Upper lobe of left lung (tissue), 4 donors: ENCODE measurements at regions not wholly inside any gene's neighbourhood (a gene's known extent, or its start where the extent isn't known, plus 50 kb on each side); places are given as distances from the start of the nearest gene placed in this dataset.

Source experiments
- POLR2AphosphoS5 ChIP-seq, 2 donors: sonication (generic); formaldehyde crosslinking; IDR thresholded peaks; one replicate each; pipeline ENCODE4 v1.5.1; 2017; ENCODE audit warnings: antibody characterized with exemption in 2 of 2
- TF ChIP-seq, protein P1 (sequence below), 6 experiments: fragments of 450-650 bp in 4 of 6; fragments of 200-600 bp in 2 of 6; sonication (generic) in 2 of 6; IDR thresholded peaks; one replicate each; pipeline ENCODE4 v1.5.1; 2016 to 2019; ENCODE audit warnings: antibody characterized with exemption in 6 of 6

DNA sequence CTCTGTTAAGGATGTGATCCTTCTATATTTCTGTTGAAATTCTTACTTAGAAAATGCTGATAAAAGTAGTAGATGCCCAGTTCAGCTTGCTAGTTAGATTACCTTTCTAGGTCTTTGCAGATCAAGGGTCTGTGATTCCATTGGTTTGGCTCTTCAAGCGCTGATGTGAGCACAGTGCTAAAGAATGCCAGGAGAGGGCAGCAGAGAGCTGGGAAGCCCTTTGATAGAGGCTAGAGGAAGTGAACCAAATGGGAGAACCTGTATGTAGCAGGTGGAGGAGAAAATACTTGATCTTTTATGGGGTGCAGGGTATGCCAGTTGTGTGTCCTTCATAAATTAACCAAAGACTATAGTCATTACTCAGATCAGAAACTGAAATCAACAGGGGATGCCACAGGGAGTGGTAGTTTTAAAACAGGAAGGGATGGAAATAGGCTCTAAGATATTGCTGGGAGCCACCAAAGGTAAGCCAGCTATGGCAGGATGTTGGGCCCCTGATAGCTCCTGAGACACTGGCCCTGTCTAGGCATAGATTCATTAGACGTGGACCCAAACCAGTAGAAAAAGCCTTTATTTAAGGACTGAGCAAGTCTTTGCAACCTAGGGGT is 677.4 kb downstream of the SQOR start:
- TF ChIP-seq, protein P1, sequence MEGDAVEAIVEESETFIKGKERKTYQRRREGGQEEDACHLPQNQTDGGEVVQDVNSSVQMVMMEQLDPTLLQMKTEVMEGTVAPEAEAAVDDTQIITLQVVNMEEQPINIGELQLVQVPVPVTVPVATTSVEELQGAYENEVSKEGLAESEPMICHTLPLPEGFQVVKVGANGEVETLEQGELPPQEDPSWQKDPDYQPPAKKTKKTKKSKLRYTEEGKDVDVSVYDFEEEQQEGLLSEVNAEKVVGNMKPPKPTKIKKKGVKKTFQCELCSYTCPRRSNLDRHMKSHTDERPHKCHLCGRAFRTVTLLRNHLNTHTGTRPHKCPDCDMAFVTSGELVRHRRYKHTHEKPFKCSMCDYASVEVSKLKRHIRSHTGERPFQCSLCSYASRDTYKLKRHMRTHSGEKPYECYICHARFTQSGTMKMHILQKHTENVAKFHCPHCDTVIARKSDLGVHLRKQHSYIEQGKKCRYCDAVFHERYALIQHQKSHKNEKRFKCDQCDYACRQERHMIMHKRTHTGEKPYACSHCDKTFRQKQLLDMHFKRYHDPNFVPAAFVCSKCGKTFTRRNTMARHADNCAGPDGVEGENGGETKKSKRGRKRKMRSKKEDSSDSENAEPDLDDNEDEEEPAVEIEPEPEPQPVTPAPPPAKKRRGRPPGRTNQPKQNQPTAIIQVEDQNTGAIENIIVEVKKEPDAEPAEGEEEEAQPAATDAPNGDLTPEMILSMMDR (IDR thresholded peaks at IDR 0.05), result peak; percentile 39 to 75 (median 60)
- TF ChIP-seq POLR2AphosphoS5 (IDR thresholded peaks at IDR 0.05), result no peak
